NCI-H2081 (cell line): ENCODE measurements at regions not wholly inside any gene's neighbourhood (a gene's known extent, or its start where the extent isn't known, plus 50 kb on each side); places are given as distances from the start of the nearest gene placed in this dataset.

ENCODE experiments used
- DNase-seq, 2 experiments: peaks; one replicate each; lab custom pipeline; 2025; lab: John Stamatoyannopoulos, UW

- DNase-seq, result no peak
Measured at GRCh38 chr12:131378176-131378842, 332.6 kb upstream of the SFSWAP start.

DNA sequence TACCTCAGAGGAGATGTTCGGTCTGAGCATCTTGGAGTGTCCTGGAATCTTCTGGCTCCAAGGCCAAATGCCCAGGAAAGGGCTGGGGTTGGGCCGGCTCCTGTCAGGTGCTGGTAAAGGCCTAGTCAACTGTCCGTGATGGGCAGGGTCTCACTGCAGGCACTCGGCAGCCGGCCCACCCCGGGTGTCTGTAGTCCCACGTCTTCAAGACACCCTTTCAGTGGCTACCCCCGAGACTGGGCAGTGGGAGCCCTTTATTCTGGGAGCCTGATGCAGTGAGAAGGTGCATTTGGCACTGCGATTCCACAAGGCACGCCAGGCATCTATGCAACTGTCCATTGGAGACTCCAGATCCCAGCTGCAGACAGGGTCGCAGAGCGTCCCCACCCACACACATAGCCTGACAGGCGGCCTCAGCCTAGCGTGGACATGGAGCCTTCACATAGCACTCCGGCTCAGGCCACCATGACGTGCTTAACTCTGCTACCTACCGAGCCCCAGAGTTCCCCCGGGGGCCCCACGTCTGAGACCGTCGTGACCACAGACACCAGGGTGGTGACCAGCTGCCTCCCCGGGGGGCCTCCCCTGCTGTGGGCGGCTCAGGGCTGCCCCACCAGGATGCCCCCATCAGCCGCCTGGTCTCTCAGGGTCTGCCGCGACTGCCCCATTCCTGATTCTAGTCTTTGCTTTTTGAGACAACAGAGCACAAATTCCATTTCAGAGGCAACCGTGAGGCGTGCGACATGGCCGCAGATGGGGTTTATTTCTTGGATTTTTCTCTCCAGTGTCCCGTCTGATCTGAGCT is 331.8 kb upstream of the SFSWAP start:
- DNase-seq, result no peak

DNA sequence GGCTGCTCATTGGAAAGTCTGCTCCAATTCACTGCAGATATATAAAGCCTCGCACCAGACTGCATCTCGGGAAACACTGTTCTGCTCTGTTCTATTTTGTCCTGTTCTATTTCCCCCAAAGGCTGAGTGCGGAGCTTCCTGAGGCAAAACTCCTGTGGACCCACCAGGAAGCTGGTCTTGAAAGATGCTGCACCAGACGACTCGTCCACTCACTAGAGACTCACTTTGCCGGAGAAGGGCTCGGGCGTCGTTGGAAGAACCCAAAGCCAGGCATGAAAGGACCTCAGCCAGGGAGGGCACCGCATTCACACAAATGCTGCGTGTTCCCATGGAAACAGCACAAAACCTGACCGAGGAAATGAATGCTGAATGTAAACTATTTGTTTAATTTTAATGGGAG is 331.2 kb upstream of the SFSWAP start:
- DNase-seq, result no peak

DNA sequence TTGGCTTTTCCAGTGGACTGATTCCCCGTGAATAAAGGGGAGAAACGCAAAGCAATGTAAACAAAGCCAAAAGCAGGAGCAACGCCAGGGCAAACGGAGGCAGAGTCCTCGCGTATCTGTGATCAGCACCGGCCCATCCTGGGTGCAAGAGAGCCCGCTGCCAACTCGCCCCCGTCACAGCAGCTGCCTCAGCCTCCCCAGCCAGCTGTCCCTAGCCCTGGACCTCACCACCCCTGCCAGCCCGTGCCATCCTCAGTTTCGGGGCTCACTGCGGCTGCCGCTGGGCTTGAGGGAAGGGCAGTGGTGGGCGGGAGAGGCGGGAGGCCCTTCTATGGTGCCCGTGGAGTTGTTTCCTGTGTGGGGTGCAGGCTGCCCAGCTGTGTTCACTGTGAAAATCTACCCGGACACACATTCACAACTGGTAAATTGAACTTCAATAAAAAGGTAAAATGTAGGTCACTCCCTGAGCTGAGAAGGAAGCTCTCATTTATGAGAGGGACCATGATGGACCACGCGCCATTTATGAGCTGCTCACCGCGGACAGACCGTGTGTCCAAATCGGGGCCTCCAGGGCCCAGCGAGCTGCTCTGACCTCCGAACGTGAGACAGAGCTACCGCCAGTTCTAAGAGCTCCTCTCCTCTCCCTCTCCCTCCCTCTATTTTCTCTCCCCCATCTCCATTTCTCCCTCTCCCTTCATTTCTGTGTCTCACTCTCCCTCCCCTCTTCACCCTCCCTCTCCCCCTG is 330.5 kb upstream of the SFSWAP start:
- no peak for DNase-seq

DNA sequence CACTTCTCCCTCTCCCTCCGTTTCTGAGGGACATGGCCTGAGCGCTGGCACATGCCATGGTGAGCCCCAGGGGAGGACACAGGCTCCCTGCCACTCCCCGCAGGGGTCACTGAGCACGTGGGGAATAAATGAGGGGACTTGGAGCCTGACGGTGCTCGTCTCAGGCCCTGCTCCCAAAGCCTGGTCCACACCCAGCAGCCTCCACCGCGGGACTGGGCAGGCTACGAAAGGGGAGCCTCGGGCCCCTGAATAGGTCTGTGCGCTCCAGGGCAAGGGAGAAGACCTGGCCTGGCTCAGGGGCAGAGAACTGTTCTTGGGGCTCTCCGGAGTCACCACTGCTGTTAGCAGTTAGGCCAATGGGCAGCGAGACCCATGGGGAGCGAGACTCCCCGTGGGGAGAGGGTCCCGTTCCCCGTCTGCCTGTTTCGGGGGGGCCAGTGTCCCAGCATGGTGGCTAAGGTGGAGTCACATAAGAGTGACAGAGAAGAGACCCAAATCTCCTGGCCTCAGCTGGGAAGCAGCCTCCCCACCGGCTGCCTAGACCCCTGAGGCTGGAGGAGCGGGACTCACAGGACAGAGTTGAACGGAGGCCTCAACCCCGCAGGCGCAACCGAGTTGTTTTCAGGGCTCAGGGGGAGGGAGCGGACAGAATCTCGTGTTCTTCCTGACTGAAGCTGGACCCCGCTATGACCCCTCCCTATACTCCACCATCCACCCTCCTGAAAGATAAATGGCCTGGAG is 329.8 kb upstream of the SFSWAP start:
- DNase-seq, result no peak

DNA sequence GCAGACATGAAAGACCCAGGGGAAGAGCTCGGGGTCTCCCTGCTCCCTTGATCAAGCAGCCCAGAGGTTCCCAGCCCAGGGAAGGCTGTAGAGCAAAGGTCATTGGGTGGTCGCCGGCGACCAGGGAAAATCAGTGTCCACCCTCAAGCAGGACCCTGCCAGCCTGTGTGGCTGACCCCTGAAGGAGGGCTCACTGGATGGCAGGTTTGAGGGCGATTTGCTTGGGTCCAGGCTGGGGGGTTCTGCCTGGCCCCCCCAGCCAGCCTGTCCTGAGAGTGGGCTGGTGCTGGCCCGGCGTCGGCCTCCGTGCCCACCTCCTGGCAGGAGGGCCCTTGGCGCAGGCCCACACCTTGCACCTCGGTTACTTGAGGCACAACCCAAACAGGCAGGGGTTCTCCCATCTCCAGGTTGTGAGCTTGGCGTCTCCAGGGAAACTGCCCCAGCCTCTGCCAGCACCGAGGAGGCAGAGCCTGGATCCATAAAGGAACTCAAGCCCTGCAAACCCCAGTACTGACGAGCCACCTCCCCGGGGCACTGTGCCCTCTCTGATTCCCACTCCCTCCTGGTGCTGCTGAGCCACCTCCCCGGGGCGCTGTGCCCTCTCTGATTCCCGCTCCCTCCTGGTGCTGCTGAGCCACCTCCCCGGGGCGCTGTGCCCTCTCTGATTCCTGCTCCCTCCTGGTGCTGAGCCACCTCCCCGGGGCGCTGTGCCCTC is 329.0 kb upstream of the SFSWAP start:
- DNase-seq, result no peak

GRCh38 chr12:131383291-131383690 is 327.6 kb upstream of the SFSWAP start:
- no peak for DNase-seq

- no peak for DNase-seq
Measured at GRCh38 chr12:131383741-131384543, 326.9 kb upstream of the SFSWAP start.

DNA sequence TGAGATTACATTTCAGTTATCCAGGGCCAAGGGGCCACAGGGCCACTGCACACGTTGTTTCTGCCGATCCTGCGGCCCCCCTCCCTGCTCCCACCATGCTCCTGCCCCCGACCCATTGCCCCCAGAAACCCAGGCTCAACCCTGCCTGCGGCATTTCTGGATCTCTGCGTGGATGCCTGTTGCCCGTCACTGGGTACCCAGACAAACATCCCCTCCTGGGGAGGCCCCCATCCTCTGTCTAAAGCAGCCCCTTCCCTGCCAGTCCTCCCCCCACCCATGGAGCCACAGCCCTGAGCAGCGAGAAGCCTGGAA is 326.4 kb upstream of the SFSWAP start:
- no peak for DNase-seq

DNA sequence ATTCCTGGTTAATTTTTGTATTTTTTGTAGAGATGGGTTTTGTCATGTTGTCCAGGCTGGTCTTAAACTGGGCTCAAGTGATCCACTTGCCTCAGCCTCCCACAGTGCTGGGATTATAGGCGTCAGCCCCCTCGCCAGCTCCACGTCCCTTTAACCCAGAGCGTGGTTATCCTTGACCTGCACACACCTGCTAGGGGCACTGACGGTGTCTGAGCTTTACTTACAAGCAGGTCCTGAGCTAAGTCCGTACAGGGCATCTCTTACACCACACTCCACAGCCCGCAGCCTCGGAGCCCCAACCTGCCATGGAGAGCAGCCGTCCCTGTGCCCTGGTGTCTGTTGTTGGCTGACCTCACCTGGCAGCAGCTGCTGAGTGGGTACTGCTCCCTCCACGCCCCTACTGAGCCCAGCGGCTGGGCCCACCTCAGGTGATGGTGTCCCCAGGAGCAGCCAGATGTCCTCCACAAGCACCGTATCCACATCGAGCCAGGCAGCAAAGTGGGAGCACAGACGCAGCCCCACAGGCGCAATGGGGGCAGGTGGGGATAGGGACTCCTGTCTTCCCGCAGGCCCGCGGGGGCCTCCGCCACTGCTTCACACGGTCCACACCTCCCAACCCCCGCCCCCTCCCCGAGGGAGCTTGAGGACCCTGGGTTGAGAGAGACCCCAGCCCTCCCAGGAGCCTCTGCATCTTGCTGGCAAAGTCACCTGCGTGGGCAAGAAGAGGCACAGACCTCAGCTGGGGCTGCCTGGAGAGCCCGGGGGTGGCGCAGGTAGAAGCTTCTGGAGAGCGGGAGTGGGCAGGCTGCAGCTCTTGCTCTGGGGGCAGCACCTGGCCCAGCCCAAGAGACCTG is 325.4 kb upstream of the SFSWAP start:
- no peak for DNase-seq

GRCh38 chr12:131386167-131386521 is 324.7 kb upstream of the SFSWAP start:
- no peak for DNase-seq

- DNase-seq, result no peak
Measured at GRCh38 chr12:131386781-131387180, 324.1 kb upstream of the SFSWAP start.

DNA sequence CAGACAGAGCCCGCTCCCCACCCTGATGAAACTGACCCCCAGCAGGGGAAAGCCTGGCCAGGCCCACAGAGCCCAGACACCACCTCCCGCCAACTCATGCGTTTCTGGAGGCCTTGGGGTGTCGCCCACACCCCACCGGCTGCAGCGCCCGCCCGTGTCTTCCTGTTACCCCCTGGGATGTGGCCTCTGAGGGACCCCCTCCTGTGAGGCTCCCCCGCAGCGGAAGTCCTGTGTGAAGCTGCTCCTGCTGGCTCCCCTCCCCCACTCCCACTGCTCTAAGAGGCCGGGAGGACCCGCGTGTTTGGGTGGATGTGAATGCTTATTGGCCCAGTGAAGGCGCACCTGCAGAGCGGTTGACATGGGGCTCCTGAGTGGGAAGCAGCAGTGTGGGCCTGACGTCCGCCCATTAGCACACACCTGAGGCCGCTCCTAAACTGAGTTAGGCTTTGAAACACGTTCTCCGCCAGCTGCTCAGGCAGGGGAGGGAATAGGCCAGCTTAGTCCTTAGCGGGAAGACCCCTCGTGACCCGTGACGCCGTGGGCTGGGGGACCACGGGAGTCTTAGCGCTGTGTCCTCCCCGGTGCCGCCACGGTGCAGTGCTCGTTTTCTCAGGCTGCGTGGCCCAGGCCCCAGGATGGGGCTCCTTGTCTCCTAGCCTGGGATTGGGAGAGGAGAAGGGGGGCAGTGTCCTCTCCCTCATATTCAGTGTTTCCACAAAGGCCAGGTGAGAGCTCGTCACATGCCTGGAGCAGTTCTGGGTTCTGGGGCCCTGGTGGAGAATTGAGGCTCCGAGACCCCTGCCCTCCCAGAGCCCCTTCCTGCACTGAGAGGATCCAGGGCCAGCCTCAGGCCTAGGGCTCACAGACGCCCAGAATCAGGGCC is 323.4 kb upstream of the SFSWAP start:
- no peak for DNase-seq

- DNase-seq, result peak in 1 of 2 experiments; percentile 35
Measured at GRCh38 chr12:131388164-131389053, 322.5 kb upstream of the SFSWAP start.

- no peak for DNase-seq
Measured at GRCh38 chr12:131389054-131390013, 321.6 kb upstream of the SFSWAP start.

GRCh38 chr12:131390412-131391334 is 320.2 kb upstream of the SFSWAP start:
- DNase-seq, result no peak
